ENCODE measurements at regions not wholly inside any gene's neighbourhood (a gene's known extent, or its start where the extent isn't known, plus 50 kb on each side); places are given as distances from the start of the nearest gene placed in this dataset.

GRCh38 chr18:29418136-29418535 lies 1241.2 kb upstream of the CDH2 start:
- TF ChIP-seq CTCF (IDR thresholded peaks at IDR 0.05; ENCODE audit: insufficient read depth, low read length): no peak
- TF ChIP-seq, protein P1, sequence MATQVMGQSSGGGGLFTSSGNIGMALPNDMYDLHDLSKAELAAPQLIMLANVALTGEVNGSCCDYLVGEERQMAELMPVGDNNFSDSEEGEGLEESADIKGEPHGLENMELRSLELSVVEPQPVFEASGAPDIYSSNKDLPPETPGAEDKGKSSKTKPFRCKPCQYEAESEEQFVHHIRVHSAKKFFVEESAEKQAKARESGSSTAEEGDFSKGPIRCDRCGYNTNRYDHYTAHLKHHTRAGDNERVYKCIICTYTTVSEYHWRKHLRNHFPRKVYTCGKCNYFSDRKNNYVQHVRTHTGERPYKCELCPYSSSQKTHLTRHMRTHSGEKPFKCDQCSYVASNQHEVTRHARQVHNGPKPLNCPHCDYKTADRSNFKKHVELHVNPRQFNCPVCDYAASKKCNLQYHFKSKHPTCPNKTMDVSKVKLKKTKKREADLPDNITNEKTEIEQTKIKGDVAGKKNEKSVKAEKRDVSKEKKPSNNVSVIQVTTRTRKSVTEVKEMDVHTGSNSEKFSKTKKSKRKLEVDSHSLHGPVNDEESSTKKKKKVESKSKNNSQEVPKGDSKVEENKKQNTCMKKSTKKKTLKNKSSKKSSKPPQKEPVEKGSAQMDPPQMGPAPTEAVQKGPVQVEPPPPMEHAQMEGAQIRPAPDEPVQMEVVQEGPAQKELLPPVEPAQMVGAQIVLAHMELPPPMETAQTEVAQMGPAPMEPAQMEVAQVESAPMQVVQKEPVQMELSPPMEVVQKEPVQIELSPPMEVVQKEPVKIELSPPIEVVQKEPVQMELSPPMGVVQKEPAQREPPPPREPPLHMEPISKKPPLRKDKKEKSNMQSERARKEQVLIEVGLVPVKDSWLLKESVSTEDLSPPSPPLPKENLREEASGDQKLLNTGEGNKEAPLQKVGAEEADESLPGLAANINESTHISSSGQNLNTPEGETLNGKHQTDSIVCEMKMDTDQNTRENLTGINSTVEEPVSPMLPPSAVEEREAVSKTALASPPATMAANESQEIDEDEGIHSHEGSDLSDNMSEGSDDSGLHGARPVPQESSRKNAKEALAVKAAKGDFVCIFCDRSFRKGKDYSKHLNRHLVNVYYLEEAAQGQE (IDR thresholded peaks at IDR 0.05; ENCODE audit: insufficient replicate concordance, low read depth): no peak
- no peak for TF ChIP-seq POLR2AphosphoS5 (IDR thresholded peaks at IDR 0.05; ENCODE audit: low read depth)
- TF ChIP-seq GABPA (IDR thresholded peaks at IDR 0.05; ENCODE audit: low read depth): no peak
